ENCODE measurements at regions not wholly inside any gene's neighbourhood (a gene's known extent, or its start where the extent isn't known, plus 50 kb on each side); places are given as distances from the start of the nearest gene placed in this dataset.

GRCh38 chr10:8539056-8539455 lies 484.6 kb downstream of the GATA3 start:
- Histone ChIP-seq H3K27me3 (ENCODE audit: low read length) (no peaks in the 10 kb centered on the region), H4K20me1 (ENCODE audit: insufficient read depth, low read depth, low read length) (no peaks in the 10 kb centered on the region), H3K36me3 (ENCODE audit: insufficient read depth, low read length) (no peaks in the 10 kb centered on the region), H3K9me2 (replicated peaks; ENCODE audit: insufficient read depth, low read length) (no peaks in the 10 kb centered on the region), H3K79me2 (ENCODE audit: low read length) (no peaks in the 10 kb centered on the region), H3K9ac (ENCODE audit: low read length) (no peak overlapping the region), H3K9me3 (ENCODE audit: low read length) (no peaks in the 10 kb centered on the region), H3K27ac (ENCODE audit: low read length) (no peak overlapping the region), H3K4me2 (ENCODE audit: low read depth, low read length, poor library complexity, severe bottlenecking) (no peak overlapping the region), H3K4me3 (ENCODE audit: low read length) (no peak overlapping the region), H3K4me1 (ENCODE audit: low read length) (no peaks in the 10 kb centered on the region), H2AFZ (ENCODE audit: low read length) (no peak overlapping the region)
- no peak for DNase-seq

DNA sequence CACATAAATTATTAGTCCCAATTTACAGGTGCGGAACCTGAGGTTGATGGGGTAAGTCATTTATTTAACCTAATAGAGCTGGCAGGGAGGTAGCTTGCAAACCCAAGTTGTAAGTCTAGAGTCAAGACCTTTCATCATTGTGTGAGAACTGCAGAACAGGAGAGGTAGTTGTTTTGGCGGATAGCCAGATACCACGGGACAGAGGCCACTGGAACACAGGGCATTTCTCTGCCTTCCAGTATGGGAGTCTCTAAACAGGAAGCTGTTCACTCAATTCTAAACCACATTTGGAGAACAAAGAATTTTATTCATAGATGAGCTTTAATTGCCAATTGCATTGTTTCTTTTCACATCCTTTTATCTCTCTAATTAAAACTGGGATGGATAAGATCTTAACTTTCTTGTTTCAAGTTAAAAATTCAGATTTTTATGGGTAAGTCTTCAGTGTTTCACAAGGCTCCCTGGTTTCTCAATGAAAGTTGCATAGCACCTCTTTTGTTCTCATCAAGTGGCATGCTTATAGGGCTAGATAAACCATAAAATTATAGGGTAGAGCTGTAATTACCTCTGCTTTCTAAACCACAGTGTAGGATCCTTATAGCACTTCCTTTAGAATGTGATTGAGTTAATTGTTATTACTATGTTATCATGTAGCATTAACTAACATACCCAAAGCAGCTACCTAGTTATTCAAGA lies 489.0 kb downstream of the GATA3 start:
- Histone ChIP-seq H4K20me1 (ENCODE audit: insufficient read depth, low read depth, low read length) (no peaks in the 10 kb centered on the region), H3K36me3 (ENCODE audit: insufficient read depth, low read length) (no peaks in the 10 kb centered on the region), H3K9ac (ENCODE audit: low read length) (no peak overlapping the region), H3K4me2 (ENCODE audit: low read depth, low read length, poor library complexity, severe bottlenecking) (no peak overlapping the region), H3K27ac (ENCODE audit: low read length) (no peak overlapping the region), H3K4me3 (ENCODE audit: low read length) (no peak overlapping the region), H3K4me1 (ENCODE audit: low read length) (no peaks in the 10 kb centered on the region), H3K9me3 (ENCODE audit: low read length) (no peaks in the 10 kb centered on the region), H3K79me2 (ENCODE audit: low read length) (no peaks in the 10 kb centered on the region), H3K27me3 (ENCODE audit: low read length) (no peaks in the 10 kb centered on the region), H2AFZ (ENCODE audit: low read length) (no peak overlapping the region), H3K9me2 (replicated peaks; ENCODE audit: insufficient read depth, low read length) (no peaks in the 10 kb centered on the region)
- DNase-seq: no peak

DNA sequence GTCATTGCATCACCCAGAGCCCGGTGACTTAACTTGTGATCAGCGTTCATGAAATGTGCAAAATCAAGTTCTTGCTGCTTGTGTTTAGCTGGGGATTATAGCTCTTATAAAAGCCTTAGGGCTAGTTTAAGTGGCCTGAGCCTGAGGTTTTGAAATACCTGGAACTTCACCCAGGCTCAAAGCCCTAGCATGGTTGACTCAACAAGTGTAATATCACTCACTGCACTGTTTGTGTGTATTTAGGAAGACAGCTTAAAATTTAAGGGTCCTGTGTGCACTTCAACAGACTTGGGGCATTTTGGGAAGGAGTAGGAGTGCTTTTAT lies 489.5 kb downstream of the GATA3 start:
- H3K9me2 ChIP-seq (replicated peaks; ENCODE audit: insufficient read depth, low read length): no peaks in the 10 kb centered on the region
- H3K36me3 ChIP-seq (ENCODE audit: insufficient read depth, low read length): no peaks in the 10 kb centered on the region
- H3K27ac ChIP-seq (ENCODE audit: low read length): no peak overlapping the region
- no peak for DNase-seq
- no peak overlapping the region for H2AFZ ChIP-seq (ENCODE audit: low read length)
- no peak overlapping the region for H3K4me2 ChIP-seq (ENCODE audit: low read depth, low read length, poor library complexity, severe bottlenecking)
- no peaks in the 10 kb centered on the region for H3K4me1 ChIP-seq (ENCODE audit: low read length)
- no peaks in the 10 kb centered on the region for H3K79me2 ChIP-seq (ENCODE audit: low read length)
- H3K27me3 ChIP-seq (ENCODE audit: low read length): no peaks in the 10 kb centered on the region
- no peaks in the 10 kb centered on the region for H3K9me3 ChIP-seq (ENCODE audit: low read length)
- no peak overlapping the region for H3K9ac ChIP-seq (ENCODE audit: low read length)
- no peak overlapping the region for H3K4me3 ChIP-seq (ENCODE audit: low read length)
- no peaks in the 10 kb centered on the region for H4K20me1 ChIP-seq (ENCODE audit: insufficient read depth, low read depth, low read length)

GRCh38 chr10:8544500-8544899 lies 490.0 kb downstream of the GATA3 start:
- Histone ChIP-seq H3K4me2 (ENCODE audit: low read depth, low read length, poor library complexity, severe bottlenecking) (no peak overlapping the region), H3K9me2 (replicated peaks; ENCODE audit: insufficient read depth, low read length) (no peaks in the 10 kb centered on the region), H4K20me1 (ENCODE audit: insufficient read depth, low read depth, low read length) (no peaks in the 10 kb centered on the region), H2AFZ (ENCODE audit: low read length) (no peak overlapping the region), H3K9ac (ENCODE audit: low read length) (no peak overlapping the region), H3K4me3 (ENCODE audit: low read length) (no peak overlapping the region), H3K27me3 (ENCODE audit: low read length) (no peaks in the 10 kb centered on the region), H3K36me3 (ENCODE audit: insufficient read depth, low read length) (no peaks in the 10 kb centered on the region), H3K27ac (ENCODE audit: low read length) (no peak overlapping the region), H3K4me1 (ENCODE audit: low read length) (no peaks in the 10 kb centered on the region), H3K79me2 (ENCODE audit: low read length) (no peaks in the 10 kb centered on the region), H3K9me3 (ENCODE audit: low read length) (no peaks in the 10 kb centered on the region)
- DNase-seq: no peak

DNA sequence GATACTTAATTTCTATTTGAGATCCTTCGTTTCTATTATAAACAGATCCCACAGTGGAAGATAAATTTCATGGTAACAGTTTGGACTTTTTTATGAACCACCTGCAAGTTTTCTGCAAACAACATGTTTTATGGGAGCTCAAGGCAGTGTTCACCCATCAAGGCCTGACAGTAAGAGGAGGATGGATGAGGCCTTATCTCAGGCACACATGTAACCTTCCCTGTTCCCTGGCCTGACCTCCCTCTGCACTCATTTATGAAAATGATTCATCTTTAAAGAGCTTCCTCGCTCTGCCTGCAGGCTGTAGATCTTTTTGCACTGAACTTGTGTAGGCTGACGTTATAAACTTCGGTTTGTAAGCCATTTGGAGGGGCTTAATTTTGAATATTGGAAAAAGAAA lies 500.1 kb downstream of the GATA3 start:
- Histone ChIP-seq H3K4me3 (ENCODE audit: low read length) (no peak overlapping the region), H3K9ac (ENCODE audit: low read length) (no peak overlapping the region), H2AFZ (ENCODE audit: low read length) (no peak overlapping the region), H3K27me3 (ENCODE audit: low read length) (no peaks in the 10 kb centered on the region), H3K4me2 (ENCODE audit: low read depth, low read length, poor library complexity, severe bottlenecking) (no peak overlapping the region), H3K9me2 (replicated peaks; ENCODE audit: insufficient read depth, low read length) (no peaks in the 10 kb centered on the region), H3K27ac (ENCODE audit: low read length) (no peak overlapping the region), H3K79me2 (ENCODE audit: low read length) (no peaks in the 10 kb centered on the region), H3K36me3 (ENCODE audit: insufficient read depth, low read length) (no peaks in the 10 kb centered on the region), H3K4me1 (ENCODE audit: low read length) (no peaks in the 10 kb centered on the region), H4K20me1 (ENCODE audit: insufficient read depth, low read depth, low read length) (no peaks in the 10 kb centered on the region), H3K9me3 (ENCODE audit: low read length) (no peaks in the 10 kb centered on the region)
- no peak for DNase-seq

DNA sequence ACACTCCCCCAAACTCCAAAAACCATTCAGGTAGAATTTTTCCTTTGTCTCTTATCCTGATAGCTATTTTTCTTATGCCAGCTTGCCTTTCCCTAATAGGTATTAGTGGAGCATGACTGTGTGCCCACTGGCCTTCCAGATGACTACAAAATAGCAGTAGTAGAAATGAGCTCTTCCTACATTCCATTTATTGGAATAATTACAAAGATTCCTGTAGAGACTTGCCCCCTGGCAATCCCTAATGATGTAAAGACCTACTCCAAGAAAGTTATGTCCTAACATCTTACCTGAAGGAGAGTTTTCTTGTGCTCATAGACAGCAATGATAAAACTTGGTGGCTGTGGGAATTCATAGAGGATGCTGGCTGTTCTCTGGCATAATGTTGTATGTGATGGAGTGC lies 501.8 kb downstream of the GATA3 start:
- Histone ChIP-seq H4K20me1 (ENCODE audit: insufficient read depth, low read depth, low read length) (no peaks in the 10 kb centered on the region), H3K27me3 (ENCODE audit: low read length) (no peaks in the 10 kb centered on the region), H3K4me1 (ENCODE audit: low read length) (no peaks in the 10 kb centered on the region), H3K36me3 (ENCODE audit: insufficient read depth, low read length) (no peaks in the 10 kb centered on the region), H3K9ac (ENCODE audit: low read length) (no peak overlapping the region), H3K9me2 (replicated peaks; ENCODE audit: insufficient read depth, low read length) (no peaks in the 10 kb centered on the region), H3K9me3 (ENCODE audit: low read length) (no peaks in the 10 kb centered on the region), H3K4me2 (ENCODE audit: low read depth, low read length, poor library complexity, severe bottlenecking) (no peak overlapping the region), H3K79me2 (ENCODE audit: low read length) (no peaks in the 10 kb centered on the region), H3K4me3 (ENCODE audit: low read length) (no peak overlapping the region), H3K27ac (ENCODE audit: low read length) (no peak overlapping the region), H2AFZ (ENCODE audit: low read length) (no peak overlapping the region)
- no peak for DNase-seq

- DNase-seq: no peak
- Histone ChIP-seq H3K27me3 (ENCODE audit: low read length) (no peaks in the 10 kb centered on the region), H3K9ac (ENCODE audit: low read length) (no peak overlapping the region), H4K20me1 (ENCODE audit: insufficient read depth, low read depth, low read length) (no peaks in the 10 kb centered on the region), H3K4me2 (ENCODE audit: low read depth, low read length, poor library complexity, severe bottlenecking) (no peak overlapping the region), H3K4me1 (ENCODE audit: low read length) (no peaks in the 10 kb centered on the region), H3K4me3 (ENCODE audit: low read length) (no peak overlapping the region), H3K36me3 (ENCODE audit: insufficient read depth, low read length) (no peaks in the 10 kb centered on the region), H3K27ac (ENCODE audit: low read length) (no peak overlapping the region), H3K9me2 (replicated peaks; ENCODE audit: insufficient read depth, low read length) (no peaks in the 10 kb centered on the region), H3K79me2 (ENCODE audit: low read length) (no peaks in the 10 kb centered on the region), H3K9me3 (ENCODE audit: low read length) (no peaks in the 10 kb centered on the region), H2AFZ (ENCODE audit: low read length) (no peak overlapping the region)
Measured at GRCh38 chr10:8563478-8563877, 509.0 kb downstream of the GATA3 start.

GRCh38 chr10:8566737-8567136 lies 512.2 kb downstream of the GATA3 start:
- Histone ChIP-seq H4K20me1 (ENCODE audit: insufficient read depth, low read depth, low read length) (no peaks in the 10 kb centered on the region), H3K4me2 (ENCODE audit: low read depth, low read length, poor library complexity, severe bottlenecking) (no peak overlapping the region), H3K79me2 (ENCODE audit: low read length) (no peaks in the 10 kb centered on the region), H3K27ac (ENCODE audit: low read length) (no peak overlapping the region), H2AFZ (ENCODE audit: low read length) (no peak overlapping the region), H3K36me3 (ENCODE audit: insufficient read depth, low read length) (no peaks in the 10 kb centered on the region), H3K4me3 (ENCODE audit: low read length) (no peak overlapping the region), H3K9ac (ENCODE audit: low read length) (no peak overlapping the region), H3K9me3 (ENCODE audit: low read length) (no peaks in the 10 kb centered on the region), H3K4me1 (ENCODE audit: low read length) (no peaks in the 10 kb centered on the region), H3K9me2 (replicated peaks; ENCODE audit: insufficient read depth, low read length) (no peaks in the 10 kb centered on the region), H3K27me3 (ENCODE audit: low read length) (no peaks in the 10 kb centered on the region)
- no peak for DNase-seq

GRCh38 chr10:8568401-8568800 lies 513.9 kb downstream of the GATA3 start:
- Histone ChIP-seq H2AFZ (ENCODE audit: low read length) (no peak overlapping the region), H3K4me3 (ENCODE audit: low read length) (no peak overlapping the region), H3K9me3 (ENCODE audit: low read length) (no peaks in the 10 kb centered on the region), H3K27me3 (ENCODE audit: low read length) (no peaks in the 10 kb centered on the region), H3K79me2 (ENCODE audit: low read length) (no peaks in the 10 kb centered on the region), H3K4me1 (ENCODE audit: low read length) (no peaks in the 10 kb centered on the region), H3K27ac (ENCODE audit: low read length) (no peak overlapping the region), H3K36me3 (ENCODE audit: insufficient read depth, low read length) (no peaks in the 10 kb centered on the region), H4K20me1 (ENCODE audit: insufficient read depth, low read depth, low read length) (no peaks in the 10 kb centered on the region), H3K4me2 (ENCODE audit: low read depth, low read length, poor library complexity, severe bottlenecking) (no peak overlapping the region), H3K9me2 (replicated peaks; ENCODE audit: insufficient read depth, low read length) (no peaks in the 10 kb centered on the region), H3K9ac (ENCODE audit: low read length) (no peak overlapping the region)
- no peak for DNase-seq

All from Karpas-422 (cell line).